Left ventricle myocardium inferior (tissue), 1 donor: ENCODE measurements at regions not wholly inside any gene's neighbourhood (a gene's known extent, or its start where the extent isn't known, plus 50 kb on each side); places are given as distances from the start of the nearest gene placed in this dataset.

ENCODE experiments used
- DNase-seq: peaks from one replicate; pipeline ENCODE4 v3.0.0-alpha.2; 2020
- H3K27ac ChIP-seq: fragments of 200-600 bp; replicated peaks from 2 replicates; pipeline ENCODE4 v1.8.0; 2021
- H3K27me3 ChIP-seq: fragments of 200-600 bp; 2 replicates; pipeline ENCODE4 v1.8.0; 2021; ENCODE audit warnings: low read depth
- H3K36me3 ChIP-seq: fragments of 200-600 bp; 2 replicates; pipeline ENCODE4 v1.8.0; 2021
- H3K4me1 ChIP-seq: fragments of 200-600 bp; 2 replicates; pipeline ENCODE4 v1.8.0; 2021
- H3K4me3 ChIP-seq: fragments of 200-600 bp; 2 replicates; pipeline ENCODE4 v1.8.0; 2021; ENCODE audit warnings: mild to moderate bottlenecking, moderate library complexity
- H3K9me3 ChIP-seq: fragments of 200-600 bp; replicated peaks from 2 replicates; pipeline ENCODE4 v1.8.0; 2021
- CTCF ChIP-seq: fragments of 200-600 bp; IDR thresholded peaks from 2 replicates; pipeline ENCODE4 v1.8.0; 2021; ENCODE audit warnings: antibody characterized with exemption, mild to moderate bottlenecking, borderline replicate concordance
- intact Hi-C: fragments of 100-400 bp; cut with micrococcal nuclease; formaldehyde crosslinking; loops from one replicate; pipeline ENCODE4 v1.11.0; 2022
- donor health status: DM: no; HTN: yes; CAD: no; lungs with severe emphysema.

- no peak for DNase-seq
- H3K36me3 ChIP-seq, result no peaks in the 10 kb centered on the region
- no peak for TF ChIP-seq CTCF
- no peaks in the 10 kb centered on the region for H3K4me1 ChIP-seq
- intact Hi-C loops, result no loop called here
- peaks cover 3% of the 10 kb centered on the region for H3K9me3 ChIP-seq
- H3K27ac ChIP-seq, result no peak overlapping the region
- no peak overlapping the region for H3K4me3 ChIP-seq
- H3K27me3 ChIP-seq, result peaks cover 16% of the 10 kb centered on the region
These were observed 879.7 kb upstream of the EEF2KMT start for GRCh38 chr16:5977329-5977728.

GRCh38 chr16:5972747-5973146 is 875.2 kb upstream of the EEF2KMT start:
- TF ChIP-seq CTCF, result no peak
- Histone ChIP-seq H3K9me3 (peaks cover 12% of the 10 kb centered on the region), H3K36me3 (no peaks in the 10 kb centered on the region), H3K4me3 (no peak overlapping the region), H3K27me3 (no peaks in the 10 kb centered on the region), H3K4me1 (no peaks in the 10 kb centered on the region), H3K27ac (no peak overlapping the region)
- DNase-seq, result no peak
- intact Hi-C loops, result no loop called here

- H3K9me3 ChIP-seq, result peaks cover 12% of the 10 kb centered on the region
- TF ChIP-seq CTCF, result no peak
- intact Hi-C loops, result no loop called here
- H3K4me1 ChIP-seq, result no peaks in the 10 kb centered on the region
- no peak overlapping the region for H3K27ac ChIP-seq
- H3K36me3 ChIP-seq, result no peaks in the 10 kb centered on the region
- no peak for DNase-seq
- no peak overlapping the region for H3K4me3 ChIP-seq
- H3K27me3 ChIP-seq, result no peaks in the 10 kb centered on the region
These were observed 874.3 kb upstream of the EEF2KMT start for GRCh38 chr16:5971924-5972323.

- TF ChIP-seq CTCF, result no peak
- Histone ChIP-seq H3K27ac (no peak overlapping the region), H3K36me3 (no peaks in the 10 kb centered on the region), H3K4me1 (no peaks in the 10 kb centered on the region), H3K9me3 (peaks cover 12% of the 10 kb centered on the region), H3K4me3 (no peak overlapping the region), H3K27me3 (no peaks in the 10 kb centered on the region)
- no peak for DNase-seq
- intact Hi-C loops, result no loop called here
These were observed 873.5 kb upstream of the EEF2KMT start for GRCh38 chr16:5971106-5971505.

GRCh38 chr16:5966004-5966403 is 868.4 kb upstream of the EEF2KMT start:
- H3K36me3 ChIP-seq, result no peaks in the 10 kb centered on the region
- TF ChIP-seq CTCF, result no peak
- no peak for DNase-seq
- H3K9me3 ChIP-seq, result peaks cover 16% of the 10 kb centered on the region
- H3K4me3 ChIP-seq, result no peak overlapping the region
- intact Hi-C loops, result no loop called here
- no peaks in the 10 kb centered on the region for H3K27me3 ChIP-seq
- no peak overlapping the region for H3K27ac ChIP-seq
- no peaks in the 10 kb centered on the region for H3K4me1 ChIP-seq

GRCh38 chr16:5965321-5965720 is 867.7 kb upstream of the EEF2KMT start:
- no peaks in the 10 kb centered on the region for H3K27me3 ChIP-seq
- H3K4me1 ChIP-seq, result no peaks in the 10 kb centered on the region
- no peak for DNase-seq
- peaks cover 10% of the 10 kb centered on the region for H3K9me3 ChIP-seq
- intact Hi-C loops, result no loop called here
- no peaks in the 10 kb centered on the region for H3K36me3 ChIP-seq
- H3K27ac ChIP-seq, result no peak overlapping the region
- H3K4me3 ChIP-seq, result no peak overlapping the region
- no peak for TF ChIP-seq CTCF
